AML-193 (cell line): ENCODE measurements at regions not wholly inside any gene's neighbourhood (a gene's known extent, or its start where the extent isn't known, plus 50 kb on each side); places are given as distances from the start of the nearest gene placed in this dataset.

Experiments used
- DNase-seq, 2 experiments: peaks; one replicate each; lab custom pipeline; 2025; lab: John Stamatoyannopoulos, UW

DNA sequence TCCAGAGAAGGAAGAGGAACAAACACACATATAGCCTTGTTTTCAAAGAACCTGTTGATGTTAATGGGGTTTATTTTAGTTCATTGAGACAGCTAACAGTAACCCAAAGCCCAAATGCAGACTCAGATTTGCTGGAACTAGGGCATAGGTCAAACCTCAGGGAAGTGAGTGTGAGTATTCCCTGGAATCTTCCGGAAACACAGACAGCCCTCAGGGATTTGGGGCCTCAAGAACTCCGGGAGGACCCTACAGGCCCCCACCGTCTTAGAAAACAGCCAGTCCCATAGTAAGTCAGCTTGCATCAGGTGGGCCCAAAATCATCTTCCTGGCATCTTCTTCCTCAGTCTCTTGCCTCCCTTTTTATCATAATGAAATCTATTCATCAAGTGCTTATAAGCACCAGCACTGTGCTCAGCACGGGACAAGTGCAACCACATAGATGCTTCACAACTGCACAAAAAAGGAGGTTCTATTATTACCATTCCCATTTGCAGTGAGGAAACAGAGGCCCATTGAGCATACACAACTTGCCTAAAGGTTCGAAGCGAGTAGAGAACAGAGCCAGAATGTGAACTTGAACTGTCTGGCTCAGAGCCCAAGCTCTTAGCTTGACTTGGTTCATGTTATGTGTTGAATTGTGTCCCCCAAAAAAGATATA lies 50.2 kb upstream of the BCL11A start:
- DNase-seq = no peak

- DNase-seq = no peak
Measured at GRCh38 chr2:60604486-60605064, 51.1 kb upstream of the BCL11A start.

DNA sequence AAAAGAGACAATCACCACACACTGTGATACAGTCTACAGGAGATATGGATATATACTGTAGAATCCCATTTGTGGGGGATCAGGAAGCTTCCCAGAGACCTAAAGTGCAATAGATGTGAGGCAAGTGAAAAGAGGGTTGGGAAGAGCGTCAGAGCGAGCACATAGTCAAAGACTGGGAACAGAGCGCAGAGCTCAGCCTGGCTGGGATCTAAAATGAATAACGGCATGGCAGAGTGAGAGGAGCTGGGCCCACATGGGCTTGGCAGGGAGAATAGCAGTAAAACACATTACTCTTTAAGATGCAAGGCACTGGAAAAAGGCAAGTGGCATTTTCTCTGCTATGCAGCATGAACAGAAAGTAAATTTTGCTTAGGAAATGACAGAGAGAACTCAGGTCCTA lies 52.4 kb upstream of the BCL11A start:
- DNase-seq = no peak

GRCh38 chr2:60608679-60609078 lies 55.2 kb upstream of the BCL11A start:
- no peak for DNase-seq

GRCh38 chr2:60612033-60612432 lies 58.6 kb upstream of the BCL11A start:
- DNase-seq = no peak

DNA sequence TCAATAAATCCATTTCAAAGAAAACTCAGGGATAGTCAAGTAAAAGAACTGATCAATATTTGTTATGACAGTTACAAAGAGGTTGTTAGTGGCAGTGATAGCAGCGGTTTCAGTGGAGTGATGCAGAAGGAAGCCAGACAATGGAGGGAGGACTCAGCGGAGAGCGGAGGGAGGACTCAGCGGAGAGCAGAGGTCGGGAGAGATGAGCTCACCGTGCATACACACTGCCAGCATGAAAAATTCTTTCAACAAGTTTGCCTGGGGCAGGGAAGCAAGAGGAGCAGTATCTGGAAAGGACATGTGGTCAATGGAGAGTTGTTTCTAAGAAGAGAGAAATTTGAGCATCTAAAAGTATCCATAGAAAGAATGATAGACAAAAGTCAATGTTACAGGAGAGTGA lies 60.9 kb upstream of the BCL11A start:
- no peak for DNase-seq

- DNase-seq = no peak
Measured at GRCh38 chr2:60621688-60622429, 68.4 kb upstream of the BCL11A start.

- DNase-seq = no peak
Measured at GRCh38 chr2:60623040-60623439, 69.6 kb upstream of the BCL11A start.

DNA sequence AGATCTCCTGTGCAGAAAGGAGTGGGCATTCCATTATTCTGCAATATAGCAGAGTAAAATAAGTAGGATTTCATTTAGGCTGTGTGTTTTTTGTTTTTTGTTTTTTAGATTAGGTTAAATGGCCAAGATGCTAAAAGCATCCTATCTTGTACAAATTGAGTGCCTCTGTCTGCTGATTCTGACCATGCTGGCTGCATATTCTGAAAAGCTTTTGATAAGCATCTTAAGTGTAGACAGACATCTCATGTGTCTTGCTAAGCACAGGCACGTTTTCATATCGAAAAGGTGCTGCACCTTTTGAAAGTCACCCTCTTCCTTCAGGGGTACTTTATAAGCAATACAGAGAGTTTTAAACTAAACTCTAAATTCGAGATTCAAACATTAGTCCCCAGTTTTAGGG lies 74.0 kb upstream of the BCL11A start:
- DNase-seq = no peak

DNA sequence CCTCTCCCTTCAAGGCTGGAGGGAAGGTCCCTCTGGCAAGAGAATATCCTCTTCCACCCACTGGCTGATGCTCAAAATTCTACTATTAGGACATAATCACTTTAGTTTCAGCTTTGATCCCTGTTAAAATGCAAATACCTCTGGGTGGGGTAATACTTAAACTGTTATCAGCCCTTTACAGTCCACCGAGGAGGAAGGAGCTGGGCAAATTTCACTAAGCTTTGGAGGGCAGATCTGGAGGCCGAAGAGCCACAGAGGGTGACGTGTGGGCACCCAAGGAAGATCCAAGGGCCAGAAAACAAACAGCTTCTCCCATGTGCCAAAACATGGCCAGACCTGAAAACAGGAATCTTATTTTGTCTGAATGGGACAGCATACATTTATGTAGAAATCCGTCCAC lies 74.6 kb upstream of the BCL11A start:
- DNase-seq = no peak

- no peak for DNase-seq
Measured at GRCh38 chr2:60628615-60629304, 75.3 kb upstream of the BCL11A start.

GRCh38 chr2:60629305-60629662 lies 75.8 kb upstream of the BCL11A start:
- no peak for DNase-seq

- no peak for DNase-seq
Measured at GRCh38 chr2:60629801-60630385, 76.4 kb upstream of the BCL11A start.

- DNase-seq = no peak
Measured at GRCh38 chr2:60633615-60634014, 80.2 kb upstream of the BCL11A start.

DNA sequence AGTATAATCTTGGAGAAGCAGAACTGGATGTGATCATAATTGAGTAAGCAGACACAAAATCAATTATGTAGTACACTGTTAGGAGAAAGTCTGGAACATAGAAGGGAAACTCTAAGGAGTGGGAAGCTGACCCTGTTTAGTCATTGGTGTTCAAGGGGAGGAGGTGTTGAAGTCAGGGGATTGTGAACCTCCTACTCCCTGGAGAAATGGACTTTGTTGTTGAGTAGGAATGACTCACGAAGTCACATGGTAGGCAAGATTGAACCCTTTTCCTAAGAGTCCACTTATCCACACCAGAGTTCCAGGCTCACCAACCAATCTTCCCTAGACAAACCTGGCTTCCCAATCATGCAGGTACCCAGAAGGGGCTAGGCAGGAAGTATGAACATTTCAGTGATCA lies 81.0 kb upstream of the BCL11A start:
- no peak for DNase-seq

GRCh38 chr2:60641811-60642788 lies 88.6 kb upstream of the BCL11A start:
- DNase-seq = peak; percentile 16 to 20

DNA sequence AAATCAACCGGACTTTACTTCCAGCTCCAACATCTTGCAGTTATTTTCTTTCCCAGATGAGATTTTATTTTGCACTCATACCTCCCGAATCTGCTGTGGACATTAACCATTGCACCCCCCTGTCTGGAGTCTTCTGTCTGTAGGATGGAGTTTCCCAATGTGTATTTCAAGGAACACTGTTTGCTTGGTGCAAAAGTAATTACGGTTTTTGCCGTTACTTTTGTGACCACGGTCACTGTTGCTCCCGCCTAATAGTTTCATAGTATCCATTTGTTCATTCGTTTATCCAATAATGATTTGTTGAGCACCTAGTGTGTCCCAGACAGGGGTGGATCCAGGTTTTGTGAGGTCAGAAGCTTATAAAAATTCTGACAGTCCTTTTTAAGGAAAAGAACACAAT lies 90.3 kb upstream of the BCL11A start:
- no peak for DNase-seq

- DNase-seq = no peak
Measured at GRCh38 chr2:60644951-60645350, 91.5 kb upstream of the BCL11A start.

GRCh38 chr2:60648191-60648590 lies 94.7 kb upstream of the BCL11A start:
- no peak for DNase-seq

DNA sequence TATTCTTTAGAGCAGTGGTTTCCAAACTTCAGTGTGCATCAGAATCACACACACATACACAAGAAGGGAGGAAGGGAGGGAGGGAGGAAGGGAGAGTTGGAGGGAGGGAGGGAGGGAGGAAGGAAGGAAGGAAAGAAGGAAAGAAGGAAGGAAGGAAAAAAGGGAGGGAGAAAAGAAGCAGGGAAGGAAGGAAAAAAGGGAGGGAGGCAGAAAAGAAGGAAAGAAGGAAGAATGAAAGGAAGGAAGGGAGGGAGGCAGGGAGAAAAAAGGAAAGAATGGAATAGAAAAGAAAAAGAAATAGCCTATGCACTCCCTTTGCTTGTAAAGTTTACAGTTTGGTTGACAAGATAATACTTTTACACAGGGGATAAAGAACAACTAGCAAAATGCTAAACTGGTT lies 96.3 kb upstream of the BCL11A start:
- no peak for DNase-seq

GRCh38 chr2:60652832-60653340 lies 99.4 kb upstream of the BCL11A start:
- DNase-seq = no peak
